ENCODE measurements at regions not wholly inside any gene's neighbourhood (a gene's known extent, or its start where the extent isn't known, plus 50 kb on each side); places are given as distances from the start of the nearest gene placed in this dataset.

- in situ Hi-C loops (cut with HindIII; ENCODE audit: low sequenced_read_pairs): no loop called here
- no peak overlapping the region for H3K4me3 ChIP-seq (ENCODE audit: low read depth, low read length)
- no peak for TF ChIP-seq CTCF (IDR thresholded peaks at IDR 0.05; ENCODE audit: low read depth, low read length, missing control alignments)
- no peak for DNase-seq (ENCODE audit: low read depth)
Measured at GRCh38 chr22:49111085-49111484, 716.6 kb downstream of the BRD1 start.

DNA sequence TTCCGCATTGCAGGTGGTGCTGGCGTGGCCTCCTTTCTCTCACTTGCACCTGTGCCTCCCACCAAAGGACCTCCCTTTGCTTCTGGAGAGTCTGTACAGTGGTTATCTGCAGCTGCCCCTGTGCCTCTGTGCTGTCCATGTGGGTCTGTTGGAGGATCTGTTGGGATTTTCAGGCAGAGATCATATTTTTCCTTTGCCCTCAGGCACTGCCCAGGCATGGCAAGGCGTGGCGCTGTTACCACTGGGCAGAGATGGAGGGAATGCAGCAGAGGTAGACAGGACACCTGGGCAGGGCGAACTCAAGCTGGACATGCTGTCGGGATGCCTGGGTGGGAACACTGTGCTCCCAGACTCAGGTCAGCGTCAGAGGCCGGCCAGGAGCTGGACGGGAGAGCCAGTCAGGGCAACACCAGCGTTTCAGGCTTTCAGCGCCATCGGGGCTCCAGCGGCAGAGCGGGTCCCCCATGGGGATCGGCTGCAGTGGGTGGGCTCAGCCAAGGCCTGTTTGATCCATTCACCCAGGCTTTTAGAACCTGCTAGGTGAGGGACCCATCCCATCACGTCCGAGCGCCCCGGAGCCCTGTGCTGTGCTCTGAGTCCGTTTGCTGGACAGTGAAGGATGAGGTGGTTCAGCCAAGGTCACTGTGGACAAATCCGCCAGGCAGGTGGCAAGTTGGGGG is 718.9 kb downstream of the BRD1 start:
- H3K4me3 ChIP-seq (ENCODE audit: low read depth, low read length): no peak overlapping the region
- in situ Hi-C loops (cut with HindIII; ENCODE audit: low sequenced_read_pairs): no loop called here
- DNase-seq (ENCODE audit: low read depth): no peak
- TF ChIP-seq CTCF (IDR thresholded peaks at IDR 0.05; ENCODE audit: low read depth, low read length, missing control alignments): no peak

GRCh38 chr22:49107961-49108530 is 719.6 kb downstream of the BRD1 start:
- in situ Hi-C loops (cut with HindIII; ENCODE audit: low sequenced_read_pairs): no loop called here
- no peak overlapping the region for H3K4me3 ChIP-seq (ENCODE audit: low read depth, low read length)
- DNase-seq (ENCODE audit: low read depth): no peak
- no peak for TF ChIP-seq CTCF (IDR thresholded peaks at IDR 0.05; ENCODE audit: low read depth, low read length, missing control alignments)

GRCh38 chr22:49107561-49107960 is 720.1 kb downstream of the BRD1 start:
- TF ChIP-seq CTCF (IDR thresholded peaks at IDR 0.05; ENCODE audit: low read depth, low read length, missing control alignments): no peak
- H3K4me3 ChIP-seq (ENCODE audit: low read depth, low read length): no peak overlapping the region
- DNase-seq (ENCODE audit: low read depth): no peak
- in situ Hi-C loops (cut with HindIII; ENCODE audit: low sequenced_read_pairs): no loop called here

DNA sequence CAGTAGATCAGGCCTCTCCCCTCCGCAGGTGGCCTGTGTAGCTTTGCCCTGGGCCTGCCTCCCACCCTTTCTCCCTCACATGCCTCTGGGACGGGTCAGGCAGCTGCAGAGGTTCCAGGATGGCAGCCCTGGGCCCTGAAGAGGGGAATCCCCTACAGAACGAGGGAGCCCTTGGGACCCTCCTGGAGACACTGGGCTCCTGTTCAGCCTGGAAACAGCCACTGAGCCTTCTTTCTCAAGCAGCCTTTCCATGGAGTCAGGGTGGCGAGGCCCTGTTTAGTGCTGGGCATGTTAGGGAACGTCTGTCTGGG is 720.9 kb downstream of the BRD1 start:
- no peak for TF ChIP-seq CTCF (IDR thresholded peaks at IDR 0.05; ENCODE audit: low read depth, low read length, missing control alignments)
- in situ Hi-C loops (cut with HindIII; ENCODE audit: low sequenced_read_pairs): no loop called here
- no peak for DNase-seq (ENCODE audit: low read depth)
- no peak overlapping the region for H3K4me3 ChIP-seq (ENCODE audit: low read depth, low read length)

DNA sequence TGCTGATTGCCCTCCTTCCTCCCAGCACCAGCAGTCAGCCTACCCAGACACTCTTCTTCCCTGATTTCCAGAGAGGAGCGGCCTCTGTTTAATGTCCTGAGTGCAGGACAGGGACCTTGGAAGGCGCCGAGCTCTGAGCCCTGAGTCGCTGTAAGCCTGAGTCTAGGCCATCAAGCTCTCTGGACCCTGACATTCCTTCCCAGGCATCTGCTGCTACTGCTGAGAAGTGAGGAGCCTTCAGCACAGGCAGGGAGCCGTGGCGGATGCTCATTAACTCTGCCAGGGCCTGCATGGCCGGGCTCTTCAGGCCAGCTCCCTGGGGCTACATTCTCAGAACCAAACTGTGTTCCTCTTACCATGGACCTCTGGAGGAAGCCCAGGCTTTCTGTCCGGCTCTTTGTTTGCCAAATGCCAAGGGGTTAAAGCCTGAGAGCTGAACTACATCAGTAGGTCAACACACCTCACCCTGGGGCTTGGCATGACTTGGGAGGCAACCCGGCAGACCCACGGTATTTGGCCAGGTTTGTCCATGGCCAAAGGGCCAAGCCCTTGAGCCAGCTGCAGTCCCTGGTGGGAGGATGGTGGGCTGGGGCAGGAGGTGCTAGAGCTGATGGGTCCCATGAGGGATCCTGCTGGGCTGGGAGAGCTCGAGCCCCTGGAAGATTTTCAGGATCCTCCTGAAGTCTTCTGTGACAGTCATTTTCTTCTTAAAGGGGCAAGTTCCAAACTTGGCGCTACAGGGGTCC is 721.4 kb downstream of the BRD1 start:
- H3K4me3 ChIP-seq (ENCODE audit: low read depth, low read length): no peak overlapping the region
- no peak for TF ChIP-seq CTCF (IDR thresholded peaks at IDR 0.05; ENCODE audit: low read depth, low read length, missing control alignments)
- in situ Hi-C loops (cut with HindIII; ENCODE audit: low sequenced_read_pairs): no loop called here
- no peak for DNase-seq (ENCODE audit: low read depth)
